ENCODE measurements at regions not wholly inside any gene's neighbourhood (a gene's known extent, or its start where the extent isn't known, plus 50 kb on each side); places are given as distances from the start of the nearest gene placed in this dataset.

GRCh38 chr12:125269276-125269675, 204.0 kb downstream of the AACS start:
- no peak for FAIRE-seq
- TF ChIP-seq POLR2A (IDR thresholded peaks at IDR 0.05; ENCODE audit: low read depth, low read length): no peak
- DNase-seq (ENCODE audit: insufficient read length, low spot score): no peak

- DNase-seq (ENCODE audit: insufficient read length, low spot score) (no peak), FAIRE-seq (no peak)
- no peak for TF ChIP-seq POLR2A (IDR thresholded peaks at IDR 0.05; ENCODE audit: low read depth, low read length)
These were observed 206.7 kb downstream of the AACS start for GRCh38 chr12:125271892-125272291.

- no peak for DNase-seq (ENCODE audit: insufficient read length, low spot score)
- FAIRE-seq: no peak
- TF ChIP-seq POLR2A (IDR thresholded peaks at IDR 0.05; ENCODE audit: low read depth, low read length): no peak
These were observed 207.2 kb downstream of the AACS start for GRCh38 chr12:125272383-125272933.

GRCh38 chr12:125276567-125276966, 211.3 kb downstream of the AACS start:
- DNase-seq (ENCODE audit: insufficient read length, low spot score) (no peak), FAIRE-seq (no peak)
- TF ChIP-seq POLR2A (IDR thresholded peaks at IDR 0.05; ENCODE audit: low read depth, low read length): no peak

GRCh38 chr12:125280482-125281377, 215.5 kb downstream of the AACS start:
- FAIRE-seq (no peak), DNase-seq (ENCODE audit: insufficient read length, low spot score) (no peak)
- no peak for TF ChIP-seq POLR2A (IDR thresholded peaks at IDR 0.05; ENCODE audit: low read depth, low read length)

- no peak for DNase-seq (ENCODE audit: insufficient read length, low spot score)
- FAIRE-seq: no peak
- TF ChIP-seq POLR2A (IDR thresholded peaks at IDR 0.05; ENCODE audit: low read depth, low read length): no peak
These were observed 217.7 kb downstream of the AACS start for GRCh38 chr12:125282921-125283320.

- TF ChIP-seq POLR2A (IDR thresholded peaks at IDR 0.05; ENCODE audit: low read depth, low read length): no peak
- DNase-seq (ENCODE audit: insufficient read length, low spot score) (no peak), FAIRE-seq (no peak)
These were observed 218.3 kb downstream of the AACS start for GRCh38 chr12:125283521-125283920.

- TF ChIP-seq POLR2A (IDR thresholded peaks at IDR 0.05; ENCODE audit: low read depth, low read length): no peak
- no peak for FAIRE-seq
- no peak for DNase-seq (ENCODE audit: insufficient read length, low spot score)
These were observed 218.9 kb downstream of the AACS start for GRCh38 chr12:125284087-125284486.

- DNase-seq (ENCODE audit: insufficient read length, low spot score) (no peak), FAIRE-seq (no peak)
- TF ChIP-seq POLR2A (IDR thresholded peaks at IDR 0.05; ENCODE audit: low read depth, low read length): no peak
These were observed 219.9 kb downstream of the AACS start for GRCh38 chr12:125284945-125285685.

GRCh38 chr12:125286005-125286727, 220.9 kb downstream of the AACS start:
- FAIRE-seq (no peak), DNase-seq (ENCODE audit: insufficient read length, low spot score) (no peak)
- no peak for TF ChIP-seq POLR2A (IDR thresholded peaks at IDR 0.05; ENCODE audit: low read depth, low read length)

- DNase-seq (ENCODE audit: insufficient read length, low spot score): no peak
- TF ChIP-seq POLR2A (IDR thresholded peaks at IDR 0.05; ENCODE audit: low read depth, low read length): no peak
- no peak for FAIRE-seq
These were observed 222.1 kb downstream of the AACS start for GRCh38 chr12:125287155-125287847.

- no peak for DNase-seq (ENCODE audit: insufficient read length, low spot score)
- no peak for TF ChIP-seq POLR2A (IDR thresholded peaks at IDR 0.05; ENCODE audit: low read depth, low read length)
- no peak for FAIRE-seq
These were observed 224.0 kb downstream of the AACS start for GRCh38 chr12:125288931-125289928.

Data from H54 (cell line).